Heart left ventricle (tissue), 13 donors: ENCODE measurements at regions not wholly inside any gene's neighbourhood (a gene's known extent, or its start where the extent isn't known, plus 50 kb on each side); places are given as distances from the start of the nearest gene placed in this dataset.

ENCODE experiments used
- POLR2A ChIP-seq, 2 donors: fragments of 450-650 bp; IDR thresholded peaks; one replicate each; pipeline ENCODE4 v1.6.1; 2017; ENCODE audit warnings: antibody characterized with exemption in 2 of 2, mild to moderate bottlenecking in 2 of 2, moderate library complexity in 2 of 2
- TF ChIP-seq, protein P1 (sequence below), 12 donors: fragments of 200-600 bp; sonication (generic) in 4 of 12; IDR thresholded peaks; one replicate each; pipeline versions ENCODE4 v1.5.0 to v1.8.0; 2018 to 2022; ENCODE audit warnings: antibody characterized with exemption in 12 of 12, mild to moderate bottlenecking in 5 of 12
- donor health status: ischemic (EF 13 %, LVEDD 7.1; RV severe dilation, severe dysfunction).
- donor health status: DM: no; HTN: yes; CAD: no.
- donor health status: DM: no; HTN: no; CAD: no.
- donor health status: ischemic (EF 25% LVEDD 6.9; RV normal size, moderate dysfunction).
- donor health status: ischemic (EF 25% LVEDD 5.7; RV mildly dilated, moderate dysfunction).
- donor health status: ischemic (EF 35%, LVEDD 5.7; RV mildly dilated, moderate dysfunction).
- donor health status: nonischemic (EF 11% LVEDD 7.7; RV severe dilation, severe dysfunction).
- donor health status: DM: yes; HTN: yes; CAD: no.
- donor health status: PGD.
- donor health status: ischemic (EF 29% LVEDD 5.4; RV normal size, mild dysfunction).
- donor health status: nonischemic (EF 23%, LVEDD 6.1; RV moderate dilation, normal function).

DNA sequence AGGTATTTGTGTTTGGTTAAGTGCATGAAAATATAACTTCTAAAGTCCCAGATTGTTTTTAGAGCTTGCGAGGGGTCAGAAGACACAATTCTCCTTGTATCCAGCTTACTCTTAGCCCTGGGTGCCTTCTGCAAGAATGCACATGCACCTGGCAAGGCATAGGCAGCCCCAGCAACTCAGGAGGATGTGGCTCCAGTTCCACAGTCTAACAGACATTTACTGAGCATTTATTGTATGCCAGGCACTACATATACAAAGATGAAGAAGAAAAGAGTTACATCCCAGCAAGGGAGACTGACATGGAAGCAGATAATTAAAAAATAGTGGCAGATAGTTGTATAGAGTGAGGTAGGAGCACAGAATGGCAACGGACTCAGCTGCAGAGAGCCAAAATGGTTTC is 101.1 kb upstream of the FRY start:
- TF ChIP-seq, protein P1, sequence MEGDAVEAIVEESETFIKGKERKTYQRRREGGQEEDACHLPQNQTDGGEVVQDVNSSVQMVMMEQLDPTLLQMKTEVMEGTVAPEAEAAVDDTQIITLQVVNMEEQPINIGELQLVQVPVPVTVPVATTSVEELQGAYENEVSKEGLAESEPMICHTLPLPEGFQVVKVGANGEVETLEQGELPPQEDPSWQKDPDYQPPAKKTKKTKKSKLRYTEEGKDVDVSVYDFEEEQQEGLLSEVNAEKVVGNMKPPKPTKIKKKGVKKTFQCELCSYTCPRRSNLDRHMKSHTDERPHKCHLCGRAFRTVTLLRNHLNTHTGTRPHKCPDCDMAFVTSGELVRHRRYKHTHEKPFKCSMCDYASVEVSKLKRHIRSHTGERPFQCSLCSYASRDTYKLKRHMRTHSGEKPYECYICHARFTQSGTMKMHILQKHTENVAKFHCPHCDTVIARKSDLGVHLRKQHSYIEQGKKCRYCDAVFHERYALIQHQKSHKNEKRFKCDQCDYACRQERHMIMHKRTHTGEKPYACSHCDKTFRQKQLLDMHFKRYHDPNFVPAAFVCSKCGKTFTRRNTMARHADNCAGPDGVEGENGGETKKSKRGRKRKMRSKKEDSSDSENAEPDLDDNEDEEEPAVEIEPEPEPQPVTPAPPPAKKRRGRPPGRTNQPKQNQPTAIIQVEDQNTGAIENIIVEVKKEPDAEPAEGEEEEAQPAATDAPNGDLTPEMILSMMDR (IDR thresholded peaks at IDR 0.05) = no peak
- TF ChIP-seq POLR2A (IDR thresholded peaks at IDR 0.05) = no peak
